B cell (primary cell): ENCODE measurements at regions not wholly inside any gene's neighbourhood (a gene's known extent, or its start where the extent isn't known, plus 50 kb on each side); places are given as distances from the start of the nearest gene placed in this dataset.

ENCODE experiments used
- CTCF ChIP-seq: fragments of 200-600 bp; IDR thresholded peaks from one replicate; pipeline ENCODE4 v1.8.0; 2022; ENCODE audit warnings: antibody characterized with exemption, mild to moderate bottlenecking
- EZH2 ChIP-seq: IDR thresholded peaks from 2 replicates; pipeline ENCODE4 v1.6.1; 2012; ENCODE audit warnings: borderline replicate concordance, low read depth, mild to moderate bottlenecking, moderate library complexity, low read length; ENCODE audit not compliant: insufficient read depth, poor library complexity, severe bottlenecking

GRCh38 chr7:96770758-96771157 lies 61.1 kb upstream of the SEM1 start:
- TF ChIP-seq CTCF (no peak), EZH2 (no peak)
